ENCODE measurements at regions not wholly inside any gene's neighbourhood (a gene's known extent, or its start where the extent isn't known, plus 50 kb on each side); places are given as distances from the start of the nearest gene placed in this dataset.

- DNase-seq: no peak
- TF ChIP-seq CTCF (IDR thresholded peaks at IDR 0.05): no peak
- Mint-ChIP-seq H3K36me3 (ENCODE audit: low read depth) (no peaks in the 10 kb centered on the region), H3K27me3 (ENCODE audit: low read depth, poor library complexity) (peaks cover 6% of the 10 kb centered on the region), H3K27ac (no peak overlapping the region), H3K4me1 (no peaks in the 10 kb centered on the region), H3K4me3 (no peak overlapping the region), H3K9me3 (no peaks in the 10 kb centered on the region)
These were observed 1411.4 kb downstream of the NCAM2 start for GRCh38 chr21:22409571-22409970.

GRCh38 chr21:22416555-22416954 lies 1418.3 kb downstream of the NCAM2 start:
- Mint-ChIP-seq H3K36me3 (ENCODE audit: low read depth) (no peaks in the 10 kb centered on the region), H3K9me3 (no peaks in the 10 kb centered on the region), H3K27ac (no peak overlapping the region), H3K4me1 (no peaks in the 10 kb centered on the region), H3K4me3 (no peak overlapping the region), H3K27me3 (ENCODE audit: low read depth, poor library complexity) (peaks cover 4% of the 10 kb centered on the region)
- DNase-seq: no peak
- TF ChIP-seq CTCF (IDR thresholded peaks at IDR 0.05): no peak

GRCh38 chr21:22421416-22422180 lies 1423.4 kb downstream of the NCAM2 start:
- H3K9me3 Mint-ChIP-seq: no peaks in the 10 kb centered on the region
- H3K27me3 Mint-ChIP-seq (ENCODE audit: low read depth, poor library complexity): peaks cover 6% of the 10 kb centered on the region
- H3K36me3 Mint-ChIP-seq (ENCODE audit: low read depth): no peaks in the 10 kb centered on the region
- H3K4me1 Mint-ChIP-seq: no peaks in the 10 kb centered on the region
- no peak overlapping the region for H3K27ac Mint-ChIP-seq
- H3K4me3 Mint-ChIP-seq: no peak overlapping the region
- no peak for DNase-seq
- TF ChIP-seq CTCF (IDR thresholded peaks at IDR 0.05): no peak

- Mint-ChIP-seq H3K27me3 (ENCODE audit: low read depth, poor library complexity) (no peaks in the 10 kb centered on the region), H3K27ac (peak overlapping the region; percentile 55), H3K36me3 (ENCODE audit: low read depth) (no peaks in the 10 kb centered on the region), H3K4me1 (no peaks in the 10 kb centered on the region), H3K9me3 (no peaks in the 10 kb centered on the region), H3K4me3 (no peak overlapping the region)
- no peak for DNase-seq
- no peak for TF ChIP-seq CTCF (IDR thresholded peaks at IDR 0.05)
These were observed 1440.3 kb downstream of the NCAM2 start for GRCh38 chr21:22438428-22439086.

- no peaks in the 10 kb centered on the region for H3K27me3 Mint-ChIP-seq (ENCODE audit: low read depth, poor library complexity)
- no peak overlapping the region for H3K27ac Mint-ChIP-seq
- no peaks in the 10 kb centered on the region for H3K36me3 Mint-ChIP-seq (ENCODE audit: low read depth)
- no peaks in the 10 kb centered on the region for H3K4me1 Mint-ChIP-seq
- TF ChIP-seq CTCF (IDR thresholded peaks at IDR 0.05): no peak
- no peak for DNase-seq
- no peak overlapping the region for H3K4me3 Mint-ChIP-seq
- no peaks in the 10 kb centered on the region for H3K9me3 Mint-ChIP-seq
These were observed 1446.8 kb downstream of the NCAM2 start for GRCh38 chr21:22444990-22445389.

- TF ChIP-seq CTCF (IDR thresholded peaks at IDR 0.05): no peak
- Mint-ChIP-seq H3K4me1 (no peaks in the 10 kb centered on the region), H3K9me3 (no peaks in the 10 kb centered on the region), H3K27ac (no peak overlapping the region), H3K36me3 (ENCODE audit: low read depth) (no peaks in the 10 kb centered on the region), H3K4me3 (no peak overlapping the region), H3K27me3 (ENCODE audit: low read depth, poor library complexity) (peaks cover 3% of the 10 kb centered on the region)
- no peak for DNase-seq
These were observed 1452.3 kb downstream of the NCAM2 start for GRCh38 chr21:22450507-22450906.

Data from nephron progenitor cell (in vitro differentiated cells).